ENCODE measurements at regions not wholly inside any gene's neighbourhood (a gene's known extent, or its start where the extent isn't known, plus 50 kb on each side); places are given as distances from the start of the nearest gene placed in this dataset.

GRCh38 chr12:75767957-75768356 is 256.5 kb upstream of the KRR1 start:
- no peak for DNase-seq (ENCODE audit: low read depth)
- no peak overlapping the region for H3K4me3 ChIP-seq (ENCODE audit: low read depth, low read length)
- TF ChIP-seq CTCF (IDR thresholded peaks at IDR 0.05; ENCODE audit: low read depth, low read length, missing control alignments) = no peak
- in situ Hi-C loops (cut with HindIII; ENCODE audit: low sequenced_read_pairs) = no loop called here

- in situ Hi-C loops (cut with HindIII; ENCODE audit: low sequenced_read_pairs) = no loop called here
- H3K4me3 ChIP-seq (ENCODE audit: low read depth, low read length) = no peak overlapping the region
- no peak for TF ChIP-seq CTCF (IDR thresholded peaks at IDR 0.05; ENCODE audit: low read depth, low read length, missing control alignments)
- no peak for DNase-seq (ENCODE audit: low read depth)
Measured at GRCh38 chr12:75766263-75767160, 255.1 kb upstream of the KRR1 start.

- in situ Hi-C loops (cut with HindIII; ENCODE audit: low sequenced_read_pairs) = no loop called here
- no peak for TF ChIP-seq CTCF (IDR thresholded peaks at IDR 0.05; ENCODE audit: low read depth, low read length, missing control alignments)
- no peak overlapping the region for H3K4me3 ChIP-seq (ENCODE audit: low read depth, low read length)
- no peak for DNase-seq (ENCODE audit: low read depth)
Measured at GRCh38 chr12:75765170-75766059, 254.0 kb upstream of the KRR1 start.

GRCh38 chr12:75764091-75764841 is 252.9 kb upstream of the KRR1 start:
- no peak for TF ChIP-seq CTCF (IDR thresholded peaks at IDR 0.05; ENCODE audit: low read depth, low read length, missing control alignments)
- no peak overlapping the region for H3K4me3 ChIP-seq (ENCODE audit: low read depth, low read length)
- DNase-seq (ENCODE audit: low read depth) = no peak
- in situ Hi-C loops (cut with HindIII; ENCODE audit: low sequenced_read_pairs) = no loop called here

GRCh38 chr12:75760573-75761294 is 249.3 kb upstream of the KRR1 start:
- in situ Hi-C loops (cut with HindIII; ENCODE audit: low sequenced_read_pairs) = no loop called here
- DNase-seq (ENCODE audit: low read depth) = no peak
- no peak for TF ChIP-seq CTCF (IDR thresholded peaks at IDR 0.05; ENCODE audit: low read depth, low read length, missing control alignments)
- no peak overlapping the region for H3K4me3 ChIP-seq (ENCODE audit: low read depth, low read length)

Data from astrocyte of the cerebellum (primary cell).